Nucleus accumbens (tissue), 56 donors: ENCODE measurements at regions not wholly inside any gene's neighbourhood (a gene's known extent, or its start where the extent isn't known, plus 50 kb on each side); places are given as distances from the start of the nearest gene placed in this dataset.
A peak's percentile ranks its signal among the peaks of the same experiment; 100 is the strongest.
"Not testable (repeated sequence)": the region's sequence is repeated elsewhere in the genome, so short reads cannot be mapped to it uniquely, and the experiment has no call there.

Experiments
- DNase-seq, 56 donors: peaks; one replicate each; lab custom pipeline; 2025; lab: John Stamatoyannopoulos, UW

GRCh38 chr7:63205136-63205535 lies 793.5 kb upstream of the ZNF722 start:
- DNase-seq, result peak in 11 of 56 donors; percentile 0 to 22 (median 3)

DNA sequence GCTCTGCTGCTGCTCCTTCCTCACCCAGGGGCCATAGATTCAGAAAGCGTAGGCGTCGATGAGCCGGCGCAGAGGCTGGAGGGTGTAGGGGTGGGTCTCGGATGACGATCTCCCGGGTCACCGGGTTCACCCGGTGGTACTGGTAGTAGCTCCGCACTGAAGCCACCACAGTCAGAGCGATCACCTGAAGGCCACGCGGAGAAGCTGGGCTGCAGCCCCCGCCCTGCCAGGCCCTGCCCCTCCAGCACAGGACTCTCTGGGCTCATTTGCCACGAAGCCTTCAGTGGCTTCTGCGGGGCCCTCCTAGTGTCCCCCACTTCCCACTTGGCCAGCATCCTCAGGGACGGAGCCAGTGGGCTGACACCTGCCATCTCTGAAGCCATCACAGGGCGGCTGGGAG lies 765.5 kb upstream of the ZNF722 start:
- not testable (repeated sequence) for DNase-seq

DNA sequence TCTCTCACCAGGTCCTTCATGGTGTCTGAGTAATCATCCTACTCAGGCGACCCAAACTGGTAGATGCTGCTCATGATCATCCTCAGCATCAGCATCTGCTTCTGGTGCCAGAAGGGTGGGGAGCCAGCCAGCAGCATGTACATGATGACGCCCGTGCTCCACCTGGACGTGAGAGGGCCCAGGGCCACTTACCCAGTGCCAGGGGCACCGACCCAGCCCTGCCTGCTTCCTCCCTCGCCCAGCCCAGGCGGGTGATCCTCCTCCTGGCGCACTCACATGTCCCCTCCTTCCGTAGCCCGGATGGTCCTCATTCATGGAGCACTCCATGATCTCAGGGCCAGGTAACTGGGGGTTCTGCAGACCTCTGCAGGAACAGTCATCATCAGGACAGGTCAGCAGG lies 764.8 kb upstream of the ZNF722 start:
- DNase-seq, result no peak
